Right lobe of liver (tissue), 4 donors: ENCODE measurements at regions not wholly inside any gene's neighbourhood (a gene's known extent, or its start where the extent isn't known, plus 50 kb on each side); places are given as distances from the start of the nearest gene placed in this dataset.

ENCODE experiments used
- CTCF ChIP-seq, 4 donors: fragments of 200-600 bp in 3 of 4; fragments of 450-650 bp in 1 of 4; IDR thresholded peaks; one replicate each; pipeline versions ENCODE4 v1.5.1 to v1.8.0; 2016 to 2022; ENCODE audit warnings: antibody characterized with exemption in 4 of 4, mild to moderate bottlenecking in 2 of 4
- POLR2A ChIP-seq: fragments of 450-650 bp; IDR thresholded peaks from one replicate; pipeline ENCODE4 v1.6.1; 2017; ENCODE audit warnings: antibody characterized with exemption, mild to moderate bottlenecking
- donor health status: DM: no; HTN: no; CAD: no.
- donor health status: DM: no; HTN: no; CAD: no.
- donor health status: DM: no; HTN: yes; CAD: no.

DNA sequence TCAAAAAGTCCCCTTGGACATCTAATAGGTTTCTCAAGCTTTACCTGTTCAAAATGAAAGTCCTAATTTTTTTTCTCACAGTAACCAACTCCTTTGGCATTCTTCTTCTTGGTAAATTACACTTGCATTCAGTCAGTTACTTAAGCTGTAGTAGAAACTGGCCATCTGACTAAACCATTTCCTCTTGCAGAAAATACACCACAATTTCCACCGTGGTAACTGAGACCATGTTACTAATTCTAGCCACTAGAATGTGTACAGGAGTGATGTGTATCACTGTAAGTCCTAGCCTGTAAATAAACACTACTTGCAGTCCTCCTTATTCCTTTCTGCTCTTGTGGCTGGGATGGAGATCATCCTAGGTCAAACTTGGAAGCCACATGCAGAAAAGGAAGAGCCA lies 965.4 kb upstream of the TMPRSS15 start:
- TF ChIP-seq CTCF (IDR thresholded peaks at IDR 0.05), result no peak
- no peak for TF ChIP-seq POLR2A
